Lung (tissue), 11 donors: ENCODE measurements at regions not wholly inside any gene's neighbourhood (a gene's known extent, or its start where the extent isn't known, plus 50 kb on each side); places are given as distances from the start of the nearest gene placed in this dataset.

Experiments
- ATAC-seq: fragments of 200-7000 bp; cut with Tn5 transposase; one replicate; pipeline ENCODE4 v1.9.1; 2020; ENCODE audit warnings: moderate number of reproducible peaks; ENCODE audit not compliant: insufficient read depth, low FRiP score
- DNase-seq, 3 donors: peaks; one replicate each; pipeline ENCODE4 v3.0.0-alpha.2; 2013 to 2017
- H3K27ac ChIP-seq, 2 donors: one replicate each; pipeline ENCODE4 v1.5.1; 2013; ENCODE audit warnings: mild to moderate bottlenecking in 2 of 2, moderate library complexity in 2 of 2, control low read depth in 1 of 2, inconsistent platforms in 1 of 2, low read depth in 1 of 2, low read length in 1 of 2
- H3K27me3 ChIP-seq, 3 donors: one replicate each; pipeline ENCODE4 v1.5.1; 2013; ENCODE audit warnings: low read length in 2 of 3; ENCODE audit not compliant: control insufficient read depth in 3 of 3, insufficient read depth in 3 of 3
- H3K36me3 ChIP-seq, 4 donors: one replicate each; pipeline ENCODE4 v1.5.1; 2013; ENCODE audit warnings: low read length in 4 of 4, mild to moderate bottlenecking in 1 of 4, moderate library complexity in 1 of 4; ENCODE audit not compliant: control insufficient read depth in 4 of 4, insufficient read depth in 4 of 4
- H3K4me1 ChIP-seq, 5 donors: one replicate each; pipeline ENCODE4 v1.5.1; 2013; ENCODE audit warnings: low read length in 5 of 5, mild to moderate bottlenecking in 2 of 5, moderate library complexity in 1 of 5; ENCODE audit not compliant: control insufficient read depth in 5 of 5, insufficient read depth in 5 of 5
- H3K4me3 ChIP-seq: one replicate; pipeline ENCODE4 v1.5.1; 2013; ENCODE audit warnings: mild to moderate bottlenecking, control low read depth, moderate library complexity
- H3K9ac ChIP-seq, 2 donors: one replicate each; pipeline ENCODE4 v1.5.1; 2013; ENCODE audit warnings: low read length in 2 of 2, control low read depth in 1 of 2; ENCODE audit not compliant: insufficient read depth in 1 of 2
- H3K9me3 ChIP-seq, 4 donors: one replicate each; pipeline ENCODE4 v1.5.1; 2013; ENCODE audit warnings: low read length in 3 of 4, mild to moderate bottlenecking in 1 of 4, moderate library complexity in 1 of 4; ENCODE audit not compliant: control insufficient read depth in 4 of 4, insufficient read depth in 3 of 4
- WGBS, 2 donors: extraction: QIAGEN DNeasy Blood & Tissue Kit; methylation state at CpG; one replicate each; pipeline ENCODE4 v1.1.7; 2013; 5-methylcytosine and 5-hydroxymethylcytosine counted together
- TF ChIP-seq, protein P1 (sequence below): IDR thresholded peaks from 2 replicates; pipeline ENCODE4 v1.5.1; 2012; ENCODE audit warnings: mild to moderate bottlenecking; ENCODE audit errors: control extremely low read depth, extremely low read depth
- donor health status: control.
- donor health status: control.
- donor health status: Bipolar disorder and iron deficiency.
- donor health status: healthy.
- donor health status: DM: yes; HTN: yes; CAD: no.

DNA sequence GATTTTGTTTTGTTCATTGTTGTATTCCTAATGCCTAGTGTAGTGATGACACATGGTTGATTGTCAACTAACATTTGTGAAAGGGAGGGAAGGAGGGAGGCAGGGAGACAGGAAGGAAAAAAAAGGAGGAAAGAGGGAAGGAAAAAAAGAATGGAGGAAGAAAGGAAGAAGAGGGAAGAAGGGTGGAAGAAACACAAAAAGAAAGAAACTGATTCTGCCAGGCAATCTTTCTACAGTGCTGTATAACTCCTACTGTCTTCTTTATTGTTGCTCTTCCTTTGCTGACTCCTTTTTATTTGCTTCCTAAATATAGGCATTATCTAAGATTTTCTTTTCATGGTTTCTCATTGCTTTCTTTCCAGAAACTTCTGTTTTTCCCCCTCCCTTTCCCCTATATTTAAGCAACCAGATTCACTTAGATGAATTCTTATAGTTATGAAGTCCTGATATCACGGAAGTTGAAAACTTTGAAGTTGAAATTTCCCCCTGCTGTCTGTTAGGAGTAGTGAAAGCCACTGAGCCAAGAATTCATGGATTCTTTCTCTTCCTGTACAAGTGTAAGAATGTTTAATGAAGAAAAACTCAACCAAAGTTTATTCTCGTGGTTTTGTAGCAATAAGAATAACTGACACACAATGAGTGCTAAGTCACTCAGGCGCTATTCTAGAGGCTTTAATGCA, 305.1 kb upstream of the FSHR start:
- no peak overlapping the region for H3K27ac ChIP-seq
- no peak overlapping the region for H3K9ac ChIP-seq
- no peak for DNase-seq
- 74 to 79% methylated on average over 3 of the region's 3 CpGs for WGBS, 2 donors
- H3K36me3 ChIP-seq = no peaks in the 10 kb centered on the region
- no peaks in the 10 kb centered on the region for H3K9me3 ChIP-seq
- no peak for ATAC-seq
- H3K27me3 ChIP-seq = no peaks in the 10 kb centered on the region
- no peaks in the 10 kb centered on the region for H3K4me1 ChIP-seq
- TF ChIP-seq, protein P1, sequence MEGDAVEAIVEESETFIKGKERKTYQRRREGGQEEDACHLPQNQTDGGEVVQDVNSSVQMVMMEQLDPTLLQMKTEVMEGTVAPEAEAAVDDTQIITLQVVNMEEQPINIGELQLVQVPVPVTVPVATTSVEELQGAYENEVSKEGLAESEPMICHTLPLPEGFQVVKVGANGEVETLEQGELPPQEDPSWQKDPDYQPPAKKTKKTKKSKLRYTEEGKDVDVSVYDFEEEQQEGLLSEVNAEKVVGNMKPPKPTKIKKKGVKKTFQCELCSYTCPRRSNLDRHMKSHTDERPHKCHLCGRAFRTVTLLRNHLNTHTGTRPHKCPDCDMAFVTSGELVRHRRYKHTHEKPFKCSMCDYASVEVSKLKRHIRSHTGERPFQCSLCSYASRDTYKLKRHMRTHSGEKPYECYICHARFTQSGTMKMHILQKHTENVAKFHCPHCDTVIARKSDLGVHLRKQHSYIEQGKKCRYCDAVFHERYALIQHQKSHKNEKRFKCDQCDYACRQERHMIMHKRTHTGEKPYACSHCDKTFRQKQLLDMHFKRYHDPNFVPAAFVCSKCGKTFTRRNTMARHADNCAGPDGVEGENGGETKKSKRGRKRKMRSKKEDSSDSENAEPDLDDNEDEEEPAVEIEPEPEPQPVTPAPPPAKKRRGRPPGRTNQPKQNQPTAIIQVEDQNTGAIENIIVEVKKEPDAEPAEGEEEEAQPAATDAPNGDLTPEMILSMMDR = no peak
- H3K4me3 ChIP-seq = no peak overlapping the region

DNA sequence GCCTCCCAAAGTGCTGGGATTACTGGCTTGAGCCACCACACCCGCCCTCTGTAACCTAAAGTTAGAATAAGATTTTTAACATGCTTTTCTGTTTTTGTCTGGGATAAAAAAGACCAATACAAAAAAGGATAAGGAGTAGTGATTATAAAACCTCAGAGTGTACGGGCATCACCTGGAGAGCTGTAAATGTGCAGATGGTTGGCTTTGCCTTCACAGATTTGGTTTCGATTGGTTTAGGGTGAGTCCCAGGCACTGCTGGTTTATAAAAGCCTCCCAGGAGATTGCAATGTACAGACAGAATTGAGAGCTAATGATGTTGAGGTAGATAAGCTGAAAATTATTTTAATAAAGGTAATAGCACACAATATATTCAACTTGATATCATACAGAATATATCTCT, 289.7 kb upstream of the FSHR start:
- Histone ChIP-seq H3K4me1 (no peaks in the 10 kb centered on the region), H3K27me3 (no peaks in the 10 kb centered on the region), H3K36me3 (no peaks in the 10 kb centered on the region), H3K9ac (no peak overlapping the region), H3K4me3 (no peak overlapping the region), H3K27ac (no peak overlapping the region), H3K9me3 (no peaks in the 10 kb centered on the region)
- DNase-seq (no peak), ATAC-seq (no peak)
- 89% methylated on average over 3 of the region's 3 CpGs for WGBS, 2 donors
- TF ChIP-seq, protein P1 = no peak

DNA sequence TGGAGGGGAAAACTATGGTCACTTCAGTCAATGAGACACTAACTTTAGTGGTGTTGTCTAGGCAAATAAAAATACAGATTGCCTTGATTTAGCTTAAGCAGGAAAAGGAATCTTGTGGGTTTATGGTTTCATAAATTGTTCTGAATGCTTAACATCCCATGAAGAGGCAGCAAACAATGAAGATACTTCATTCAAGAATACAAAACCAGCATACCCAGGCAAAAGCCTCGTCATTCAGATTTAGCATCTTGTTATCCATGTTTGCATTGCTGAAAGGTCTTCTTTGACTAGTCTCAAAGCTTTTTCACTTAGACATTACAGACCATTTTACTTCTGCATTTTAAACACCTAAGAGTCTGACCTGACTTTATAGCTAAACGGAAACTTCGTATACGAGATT, 272.7 kb upstream of the FSHR start:
- peaks cover 0 to 3% (median 0%) of the 10 kb centered on the region in 5 donors for H3K4me1 ChIP-seq
- TF ChIP-seq, protein P1 = no peak
- no peak for ATAC-seq
- no peaks in the 10 kb centered on the region for H3K27me3 ChIP-seq
- H3K9ac ChIP-seq = no peak overlapping the region
- no peaks in the 10 kb centered on the region for H3K9me3 ChIP-seq
- DNase-seq = no peak
- no peak overlapping the region for H3K4me3 ChIP-seq
- 67 to 68% methylated on average over 4 of the region's 4 CpGs for WGBS, 2 donors
- H3K36me3 ChIP-seq = no peaks in the 10 kb centered on the region
- no peak overlapping the region for H3K27ac ChIP-seq

DNA sequence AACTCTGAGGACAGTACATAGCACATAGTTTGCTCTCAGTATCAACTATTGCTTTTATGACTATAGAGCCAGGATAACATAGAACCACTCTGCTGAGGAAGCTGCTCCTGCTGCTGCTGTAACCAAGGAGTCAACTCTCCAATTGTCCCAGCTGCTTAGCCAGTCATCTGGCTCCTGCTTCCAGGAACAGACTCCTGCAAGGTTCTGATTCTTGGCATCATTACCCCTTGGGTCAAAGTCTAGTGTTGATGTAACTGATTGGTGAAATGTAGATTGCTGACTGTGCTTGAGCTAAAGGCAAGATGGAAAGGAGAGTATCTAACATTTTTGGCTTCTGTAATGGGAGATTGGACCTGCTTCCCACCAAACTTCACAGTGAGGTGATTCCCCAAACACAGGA, 261.9 kb upstream of the FSHR start:
- Histone ChIP-seq H3K27me3 (no peaks in the 10 kb centered on the region), H3K9me3 (no peaks in the 10 kb centered on the region), H3K4me3 (no peak overlapping the region), H3K27ac (no peak overlapping the region), H3K9ac (no peak overlapping the region), H3K4me1 (no peaks in the 10 kb centered on the region), H3K36me3 (no peaks in the 10 kb centered on the region)
- ATAC-seq (no peak), DNase-seq (no peak)
- TF ChIP-seq, protein P1 = no peak
